ENCODE measurements at regions not wholly inside any gene's neighbourhood (a gene's known extent, or its start where the extent isn't known, plus 50 kb on each side); places are given as distances from the start of the nearest gene placed in this dataset.

DNA sequence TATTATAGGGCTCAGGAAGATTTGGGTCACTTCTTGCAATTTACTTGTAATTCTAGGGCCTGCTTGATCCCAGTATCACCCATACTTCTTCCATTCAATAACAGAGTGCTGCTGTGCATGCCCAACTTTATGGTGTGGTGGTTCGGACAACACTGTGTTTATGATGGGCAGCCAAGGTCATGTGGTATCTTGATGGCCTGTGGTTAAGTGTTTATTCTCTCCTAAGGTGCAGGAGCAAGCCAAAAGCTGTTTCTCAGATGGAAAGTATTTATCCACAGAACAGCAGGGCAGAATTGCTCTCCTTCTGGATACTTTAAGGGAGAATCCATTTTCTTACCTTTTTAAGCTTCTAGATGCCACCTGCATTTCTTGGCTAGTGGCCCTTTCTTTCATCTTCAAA is 433.8 kb downstream of the SH2D4B start:
- TF ChIP-seq EZH2phosphoT487 (IDR thresholded peaks at IDR 0.05; ENCODE audit: low read depth, severe bottlenecking, unreplicated experiment), result no peak
- TF ChIP-seq, protein P1, sequence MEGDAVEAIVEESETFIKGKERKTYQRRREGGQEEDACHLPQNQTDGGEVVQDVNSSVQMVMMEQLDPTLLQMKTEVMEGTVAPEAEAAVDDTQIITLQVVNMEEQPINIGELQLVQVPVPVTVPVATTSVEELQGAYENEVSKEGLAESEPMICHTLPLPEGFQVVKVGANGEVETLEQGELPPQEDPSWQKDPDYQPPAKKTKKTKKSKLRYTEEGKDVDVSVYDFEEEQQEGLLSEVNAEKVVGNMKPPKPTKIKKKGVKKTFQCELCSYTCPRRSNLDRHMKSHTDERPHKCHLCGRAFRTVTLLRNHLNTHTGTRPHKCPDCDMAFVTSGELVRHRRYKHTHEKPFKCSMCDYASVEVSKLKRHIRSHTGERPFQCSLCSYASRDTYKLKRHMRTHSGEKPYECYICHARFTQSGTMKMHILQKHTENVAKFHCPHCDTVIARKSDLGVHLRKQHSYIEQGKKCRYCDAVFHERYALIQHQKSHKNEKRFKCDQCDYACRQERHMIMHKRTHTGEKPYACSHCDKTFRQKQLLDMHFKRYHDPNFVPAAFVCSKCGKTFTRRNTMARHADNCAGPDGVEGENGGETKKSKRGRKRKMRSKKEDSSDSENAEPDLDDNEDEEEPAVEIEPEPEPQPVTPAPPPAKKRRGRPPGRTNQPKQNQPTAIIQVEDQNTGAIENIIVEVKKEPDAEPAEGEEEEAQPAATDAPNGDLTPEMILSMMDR (IDR thresholded peaks at IDR 0.05; ENCODE audit: poor library complexity), result no peak
- no peak for TF ChIP-seq EZH2 (IDR thresholded peaks at IDR 0.05; ENCODE audit: borderline replicate concordance)
